Skeletal muscle cell (primary cell): ENCODE measurements at regions not wholly inside any gene's neighbourhood (a gene's known extent, or its start where the extent isn't known, plus 50 kb on each side); places are given as distances from the start of the nearest gene placed in this dataset.
"Not testable (repeated sequence)": the region's sequence is repeated elsewhere in the genome, so short reads cannot be mapped to it uniquely, and the experiment has no call there.

Experiments used
- DNase-seq: peaks from one replicate; pipeline ENCODE4 v3.0.0-alpha.2; 2010; ENCODE audit warnings: low read depth
- H3K4me3 ChIP-seq: 2 replicates; pipeline ENCODE4 v1.5.1; 2011; ENCODE audit warnings: low read depth, mild to moderate bottlenecking, control low read depth, low read length, moderate library complexity

GRCh38 chr21:31426235-31426797 is 82.3 kb upstream of the TIAM1 start:
- H3K4me3 ChIP-seq: no peak overlapping the region
- no peak for DNase-seq

- no peak overlapping the region for H3K4me3 ChIP-seq
- no peak for DNase-seq
These were observed 81.1 kb upstream of the TIAM1 start for GRCh38 chr21:31425138-31425537.

DNA sequence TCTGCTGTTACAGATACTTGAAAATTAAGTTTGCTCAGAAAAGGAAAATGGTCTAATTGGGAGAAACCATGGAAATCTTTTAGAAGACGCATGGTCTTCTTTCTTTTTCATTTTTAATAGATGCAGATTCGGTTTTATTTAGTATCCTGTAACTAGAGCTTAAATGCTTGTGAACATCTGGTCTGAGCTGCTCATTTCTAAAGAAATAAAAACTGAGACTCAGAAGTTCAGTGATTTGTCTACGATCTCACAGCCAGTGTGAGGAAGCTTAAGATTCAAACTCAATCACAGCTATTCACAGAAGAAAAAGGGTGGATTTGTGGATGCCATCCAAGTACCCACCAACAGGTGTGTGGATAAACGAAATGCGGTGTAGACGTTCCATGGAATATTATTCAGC is 80.0 kb upstream of the TIAM1 start:
- H3K4me3 ChIP-seq: no peak overlapping the region

DNA sequence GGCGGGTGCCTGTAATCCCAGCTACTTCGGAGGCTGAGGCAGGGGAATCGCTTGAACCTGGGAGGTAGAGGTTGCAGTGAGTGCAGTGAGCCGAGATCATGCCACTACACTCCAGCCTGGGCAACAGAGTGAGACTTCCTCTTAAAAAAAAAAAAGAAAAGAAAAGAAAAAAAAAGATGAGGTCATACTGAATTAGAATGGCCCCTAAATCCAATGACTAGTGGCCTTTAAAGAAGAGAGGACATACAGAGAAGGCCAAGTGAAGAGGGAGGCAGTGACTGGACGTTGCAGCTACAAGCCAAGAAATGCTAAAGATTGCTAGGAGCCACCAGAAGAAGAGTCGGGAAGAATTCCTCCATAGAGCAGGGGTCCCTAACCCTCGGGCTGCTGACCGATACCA is 76.9 kb upstream of the TIAM1 start:
- H3K4me3 ChIP-seq: no peak overlapping the region
- DNase-seq: no peak

More for the DNA sequence above, 80.0 kb upstream of the TIAM1 start:
- no peak for DNase-seq

DNA sequence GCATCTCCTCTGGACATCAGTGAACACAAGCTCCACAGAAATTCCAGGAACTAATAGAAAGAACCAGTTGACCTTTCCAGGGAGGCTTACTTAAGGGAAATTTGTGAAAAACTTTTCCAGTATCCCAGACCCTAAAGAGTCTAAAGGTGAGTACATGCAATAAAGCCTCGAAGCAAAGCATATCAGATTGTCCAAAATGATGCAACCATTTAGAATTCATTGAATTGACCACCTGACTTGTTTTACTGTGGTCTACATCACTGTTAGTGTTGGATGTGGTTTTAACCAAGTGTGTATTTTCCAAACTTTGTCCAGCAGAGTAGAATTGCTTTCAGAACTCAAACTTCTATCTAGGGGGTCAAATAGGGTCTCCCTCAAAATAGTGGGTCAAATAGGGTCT is 76.3 kb upstream of the TIAM1 start:
- no peak overlapping the region for H3K4me3 ChIP-seq
- DNase-seq: no peak

DNA sequence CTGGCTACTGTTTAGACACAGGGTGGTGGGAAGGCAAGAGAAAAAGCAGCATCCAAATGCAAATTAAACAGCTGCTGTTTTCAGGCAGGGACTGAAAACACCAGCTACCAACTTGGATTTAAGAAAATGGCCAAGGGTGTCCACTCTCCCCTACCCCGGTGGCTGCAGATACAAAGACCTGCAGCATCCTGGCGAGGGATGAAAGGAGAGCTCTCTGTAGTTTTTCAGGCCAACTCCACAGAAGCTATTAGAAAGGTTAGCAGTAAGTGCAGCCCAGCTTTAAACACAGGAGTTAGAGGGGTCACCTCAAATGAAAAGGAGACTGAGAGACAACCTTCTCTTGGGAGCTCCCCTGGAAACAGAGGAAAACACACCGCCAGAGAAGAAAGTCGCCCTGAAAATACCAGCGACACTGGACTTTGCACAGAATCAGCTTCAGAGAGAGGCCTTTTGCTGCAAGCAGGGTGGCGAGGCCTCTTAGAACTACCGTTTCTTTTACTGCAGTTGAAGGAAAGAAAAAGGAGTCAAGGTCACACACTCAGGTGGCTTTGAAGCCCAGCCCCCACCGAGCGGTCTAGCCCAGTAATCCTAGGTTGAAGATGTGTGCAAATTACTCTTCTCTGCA is 74.4 kb upstream of the TIAM1 start:
- H3K4me3 ChIP-seq: no peak overlapping the region
- no peak for DNase-seq

DNA sequence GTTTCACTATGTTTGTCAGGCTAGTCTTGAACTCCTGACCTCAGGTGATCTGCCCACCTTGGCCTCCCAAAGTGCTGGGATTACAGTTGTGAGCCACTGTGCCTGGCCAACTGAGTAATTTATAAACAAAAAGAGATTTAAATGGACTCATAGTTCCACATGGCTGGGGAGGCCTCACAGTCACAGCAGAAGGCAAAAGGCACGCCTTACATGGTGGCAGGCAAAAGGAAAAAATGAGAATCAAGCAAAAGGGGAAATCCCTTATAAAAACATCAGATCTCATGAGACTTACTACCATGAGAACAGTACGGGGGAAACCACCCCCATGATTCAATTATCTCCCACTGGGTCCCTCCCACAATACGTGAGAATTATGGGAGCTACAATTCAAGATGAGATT is 73.2 kb upstream of the TIAM1 start:
- H3K4me3 ChIP-seq, DNase-seq: not testable (repeated sequence)

DNA sequence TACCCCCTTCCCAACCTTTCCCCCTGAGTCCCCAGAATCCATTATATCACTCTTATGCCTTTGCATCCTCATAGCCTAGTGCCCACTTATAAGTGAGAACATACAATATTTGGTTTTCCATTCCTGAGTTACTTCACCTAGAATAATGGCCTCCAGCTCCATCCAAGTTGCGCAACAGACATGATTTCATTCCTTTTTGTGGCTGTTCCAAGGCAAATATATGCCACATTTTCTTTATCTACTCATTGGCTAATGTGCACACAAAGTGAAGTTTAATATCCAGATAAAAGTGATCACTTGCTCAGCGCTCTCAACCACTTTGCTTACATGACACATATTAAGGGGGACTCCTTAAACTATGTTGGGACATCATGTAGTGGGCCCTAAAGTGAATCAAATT is 72.4 kb upstream of the TIAM1 start:
- peak; percentile 42 for DNase-seq
- H3K4me3 ChIP-seq: no peak overlapping the region

- no peak overlapping the region for H3K4me3 ChIP-seq
- DNase-seq: no peak
These were observed 70.4 kb upstream of the TIAM1 start for GRCh38 chr21:31414263-31415000.

DNA sequence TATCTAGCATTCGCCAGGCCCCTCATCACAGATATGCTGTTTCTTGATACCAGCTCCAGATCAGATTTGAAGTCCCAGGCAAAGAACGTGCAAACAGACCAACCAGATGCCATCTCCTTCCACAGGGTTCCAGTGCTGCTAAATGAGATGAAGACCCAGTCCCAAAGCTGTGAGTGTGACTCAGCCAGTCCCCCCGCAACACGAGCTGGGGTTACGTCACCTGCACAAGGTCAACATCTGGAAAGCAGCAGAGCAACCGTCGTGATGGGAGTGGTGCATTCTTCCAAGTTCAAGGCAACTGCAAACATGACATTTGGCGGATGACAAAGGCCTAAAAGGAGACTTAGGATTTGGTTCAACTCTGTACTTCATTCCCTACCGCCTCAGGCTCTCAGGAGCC is 69.6 kb upstream of the TIAM1 start:
- H3K4me3 ChIP-seq: no peak overlapping the region
- DNase-seq: no peak

GRCh38 chr21:31410499-31411131 is 66.6 kb upstream of the TIAM1 start:
- no peak for DNase-seq
- no peak overlapping the region for H3K4me3 ChIP-seq

DNA sequence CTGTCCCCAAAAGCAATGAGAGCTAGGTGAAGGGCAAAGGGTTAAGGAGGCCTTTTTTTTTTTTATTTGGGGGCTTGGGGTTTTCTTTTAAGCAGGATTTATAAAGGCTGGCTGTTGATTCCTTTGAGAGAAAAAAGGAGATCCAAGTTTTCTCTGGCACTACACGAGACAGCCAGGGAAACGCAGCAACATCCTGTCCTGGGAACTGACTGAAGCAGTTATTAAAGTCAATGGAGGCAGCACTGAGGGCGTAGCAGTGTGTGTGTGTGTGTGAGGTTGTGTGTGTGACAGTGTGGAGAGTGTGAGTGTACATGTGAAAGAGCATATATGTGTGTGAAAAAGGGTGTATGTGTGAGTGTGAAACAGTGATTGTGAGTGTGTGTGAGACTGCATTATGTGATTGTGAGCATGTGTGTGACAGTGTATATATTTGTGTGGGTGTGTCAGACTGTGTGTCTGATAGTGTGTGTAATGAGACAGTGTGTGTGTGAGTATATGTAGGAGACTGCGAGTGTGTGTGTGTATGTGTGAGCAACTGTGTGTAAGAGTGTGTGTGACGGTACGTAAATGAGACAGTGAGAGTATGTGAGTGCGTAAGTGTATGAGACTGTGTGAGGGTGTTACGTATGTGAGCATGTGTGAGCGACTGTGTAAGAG is 65.9 kb upstream of the TIAM1 start:
- no peak overlapping the region for H3K4me3 ChIP-seq
- no peak for DNase-seq

- no peak for DNase-seq
- H3K4me3 ChIP-seq: no peak overlapping the region
These were observed 64.4 kb upstream of the TIAM1 start for GRCh38 chr21:31408301-31409088.

- DNase-seq: no peak
- H3K4me3 ChIP-seq: no peak overlapping the region
These were observed 62.4 kb upstream of the TIAM1 start for GRCh38 chr21:31406510-31406909.

DNA sequence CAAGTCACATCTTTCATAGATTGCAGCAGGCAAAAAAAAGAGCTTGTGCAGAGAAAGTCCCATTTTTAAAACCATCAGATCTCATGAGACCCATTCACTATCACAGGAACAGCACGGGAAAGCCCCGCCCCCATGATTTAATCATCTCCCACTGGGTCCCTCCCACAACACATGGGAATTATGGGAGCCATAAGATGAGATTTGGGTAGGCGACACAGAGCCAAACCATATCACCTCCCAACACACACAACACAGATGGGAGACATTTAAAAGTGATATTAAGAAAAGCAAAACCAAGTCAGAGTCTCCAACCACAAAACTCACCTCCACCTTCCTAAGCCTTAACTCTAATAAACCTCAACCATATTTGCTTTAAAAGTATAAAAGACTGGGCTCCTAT is 61.5 kb upstream of the TIAM1 start:
- H3K4me3 ChIP-seq: no peak overlapping the region
- no peak for DNase-seq

DNA sequence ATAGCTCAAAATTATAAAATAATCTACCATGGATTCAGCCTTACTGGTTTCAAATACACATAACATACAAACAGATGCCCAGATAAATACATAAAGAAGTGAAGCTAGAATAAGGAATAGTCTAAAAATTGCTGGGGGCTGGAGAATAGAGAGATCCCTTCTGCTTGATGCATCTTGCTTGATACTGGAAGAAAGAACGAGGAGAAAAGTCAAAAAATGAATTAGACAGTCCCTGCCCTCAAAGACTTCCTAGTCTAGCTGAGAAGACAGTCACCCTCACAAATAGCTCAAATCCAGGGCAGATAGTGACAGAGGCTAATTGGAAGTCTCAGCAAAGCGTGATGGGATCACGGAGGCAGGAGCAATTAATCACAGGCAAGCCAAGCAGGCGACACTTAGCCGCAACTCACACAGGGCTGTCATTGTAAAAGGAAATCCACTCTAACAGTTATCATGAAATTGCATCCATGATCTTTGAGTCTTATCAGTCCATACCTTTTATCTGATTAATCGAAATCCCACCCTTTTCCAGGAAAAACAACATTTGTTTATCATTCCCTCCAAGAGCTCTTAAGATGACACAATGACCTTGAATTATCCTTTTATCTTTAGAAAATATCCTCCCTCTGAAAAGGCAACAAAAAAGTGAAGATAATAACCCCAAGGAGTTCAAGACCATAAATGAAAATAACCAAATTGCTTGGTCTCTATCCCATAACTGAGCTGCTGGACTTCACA is 59.7 kb upstream of the TIAM1 start:
- H3K4me3 ChIP-seq: no peak overlapping the region
- DNase-seq: no peak

DNA sequence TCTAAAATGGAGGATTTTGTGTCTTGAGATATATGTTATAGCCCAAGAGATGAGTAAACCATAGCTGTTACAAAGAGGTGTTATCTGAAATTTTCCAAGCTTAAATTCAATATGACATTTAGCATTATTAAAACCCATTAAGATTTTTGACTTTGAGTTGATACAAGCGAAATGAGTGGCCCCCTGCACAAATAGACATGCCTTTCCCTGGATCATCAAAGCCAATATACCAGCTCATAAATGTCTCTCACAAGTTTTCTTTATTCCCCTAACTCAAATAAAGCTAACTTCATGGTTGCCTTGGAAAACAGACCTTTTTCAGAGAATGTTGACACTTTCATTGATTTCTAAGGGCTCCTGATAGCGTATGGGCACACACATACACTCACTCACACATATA is 55.5 kb upstream of the TIAM1 start:
- H3K4me3 ChIP-seq: no peak overlapping the region
- no peak for DNase-seq

DNA sequence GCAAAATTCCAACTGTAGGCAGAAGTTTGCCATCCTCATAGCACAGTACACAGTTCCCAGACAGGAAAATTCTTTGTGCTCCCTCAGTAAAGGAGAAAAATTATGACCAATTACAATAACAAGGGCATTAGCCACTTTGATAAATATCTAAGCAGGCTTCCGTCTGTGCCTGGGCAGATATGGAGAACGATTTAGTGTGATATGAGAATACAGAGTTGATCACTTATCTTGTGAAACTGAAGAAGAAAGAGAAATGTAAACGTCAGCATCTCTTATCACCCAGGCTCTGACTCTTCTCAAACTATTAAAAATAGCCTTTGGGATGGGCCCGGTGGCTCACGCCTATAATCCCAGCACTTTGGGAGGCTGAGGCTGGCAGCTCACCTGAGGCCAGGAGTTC is 54.5 kb upstream of the TIAM1 start:
- no peak overlapping the region for H3K4me3 ChIP-seq
- DNase-seq: no peak

- no peak overlapping the region for H3K4me3 ChIP-seq
- no peak for DNase-seq
These were observed 53.9 kb upstream of the TIAM1 start for GRCh38 chr21:31397939-31398338.
